Activated CD4-positive, CD25-positive, alpha-beta regulatory T cell (primary cell): ENCODE measurements at regions not wholly inside any gene's neighbourhood (a gene's known extent, or its start where the extent isn't known, plus 50 kb on each side); places are given as distances from the start of the nearest gene placed in this dataset.

Experiments
- DNase-seq, 4 experiments: peaks; one replicate each; lab custom pipeline; 2025; lab: John Stamatoyannopoulos, UW

DNA sequence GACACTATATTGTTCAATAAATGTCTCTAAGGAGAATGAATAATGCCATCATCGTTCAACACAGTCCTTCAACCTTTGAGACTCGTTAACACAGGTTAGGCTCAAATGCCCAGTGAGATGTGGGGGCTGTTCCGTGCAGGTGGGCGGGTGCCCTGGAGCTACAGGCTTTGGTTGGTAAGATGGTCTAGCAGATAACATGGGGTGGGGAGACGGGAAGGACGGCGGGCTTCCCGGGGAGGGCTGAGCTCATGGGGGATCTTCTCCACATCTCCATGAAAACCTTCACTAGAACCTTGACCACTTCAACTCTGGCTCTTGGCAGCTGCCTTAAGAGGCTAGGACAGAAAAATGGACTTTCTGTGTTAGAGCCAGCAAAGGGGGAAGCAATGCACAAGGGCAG is 134.1 kb upstream of the TCERG1L start:
- DNase-seq: no peak

GRCh38 chr10:131446171-131446570 is 134.7 kb upstream of the TCERG1L start:
- DNase-seq: no peak

DNA sequence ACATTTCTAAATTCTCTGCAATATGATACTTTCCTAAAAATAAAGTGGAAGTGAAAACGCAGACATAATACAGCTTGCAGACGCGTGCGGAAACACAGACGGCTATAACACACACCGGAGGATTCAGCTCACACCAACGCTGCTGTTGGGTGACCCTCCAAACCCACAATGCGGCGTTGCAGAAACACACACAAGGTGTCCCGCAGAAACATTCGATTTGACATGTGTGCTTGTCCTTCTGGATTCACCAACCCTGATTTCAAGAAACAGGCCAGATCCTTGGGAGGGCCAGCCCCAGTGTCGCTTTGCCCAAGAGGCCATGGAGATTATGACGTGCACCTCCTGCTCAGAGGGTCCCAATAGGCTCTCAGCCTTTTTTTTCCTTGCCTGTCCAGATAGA is 136.7 kb upstream of the TCERG1L start:
- DNase-seq: no peak

DNA sequence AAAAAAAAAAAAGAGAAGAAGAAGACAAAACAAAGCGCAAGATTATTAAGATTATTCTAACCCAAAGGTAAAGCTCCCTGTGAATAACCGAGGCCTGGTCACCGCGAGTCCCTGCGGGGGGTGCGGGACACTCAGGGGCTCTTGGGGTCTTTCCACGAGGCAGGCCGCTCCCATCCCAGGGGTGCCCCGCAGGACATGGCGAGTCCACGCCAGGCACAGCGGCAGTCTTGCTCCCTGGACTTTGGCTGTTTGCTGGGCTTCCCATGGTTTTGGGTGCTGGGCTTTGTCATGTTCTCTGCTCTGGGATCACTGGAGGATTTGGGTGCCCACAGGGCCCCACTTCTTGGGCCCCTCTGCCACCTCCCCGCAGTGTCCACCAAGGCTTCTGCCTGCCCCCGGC is 137.4 kb upstream of the TCERG1L start:
- no peak for DNase-seq

- DNase-seq: no peak
Measured at GRCh38 chr10:131450216-131450765, 138.8 kb upstream of the TCERG1L start.

GRCh38 chr10:131451407-131452015 is 140.0 kb upstream of the TCERG1L start:
- no peak for DNase-seq

DNA sequence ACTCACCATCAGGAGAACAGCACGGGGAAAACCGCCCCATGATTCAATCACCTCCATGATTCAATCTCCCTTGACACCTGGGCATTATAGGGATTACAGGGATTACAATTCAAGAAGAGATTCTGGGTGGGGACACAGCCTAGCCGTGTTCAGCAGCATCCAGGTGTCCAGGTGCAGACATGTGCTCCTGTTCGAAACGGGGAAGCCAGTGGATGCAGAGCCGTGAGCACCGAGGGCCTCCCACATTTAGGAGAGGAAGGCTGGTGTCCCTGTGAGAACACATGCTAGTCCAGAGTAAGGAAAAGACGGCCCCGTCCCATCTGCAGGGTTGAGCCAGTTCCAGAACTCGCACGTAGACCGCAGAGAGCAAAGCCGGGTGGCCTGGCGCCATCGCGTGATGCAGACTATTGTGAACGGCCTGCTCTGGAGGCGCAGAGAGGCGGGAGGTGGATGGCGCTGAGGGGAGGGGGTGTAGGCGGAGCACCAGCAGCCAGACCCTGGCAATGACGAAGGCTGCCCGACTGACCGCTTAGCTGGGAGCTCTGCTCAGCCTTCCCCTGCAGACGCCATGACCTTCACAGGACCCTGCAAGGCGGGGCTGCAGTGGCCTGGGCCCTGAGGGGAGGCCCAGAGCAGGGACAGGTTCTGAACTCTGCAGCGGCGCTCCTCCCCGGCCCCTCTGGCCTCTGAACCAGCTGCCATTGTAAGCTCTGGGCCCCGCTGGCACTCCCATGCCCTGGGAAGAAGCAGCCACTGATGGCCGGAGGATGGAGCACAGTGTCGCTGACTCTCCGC is 141.6 kb upstream of the TCERG1L start:
- DNase-seq: no peak

DNA sequence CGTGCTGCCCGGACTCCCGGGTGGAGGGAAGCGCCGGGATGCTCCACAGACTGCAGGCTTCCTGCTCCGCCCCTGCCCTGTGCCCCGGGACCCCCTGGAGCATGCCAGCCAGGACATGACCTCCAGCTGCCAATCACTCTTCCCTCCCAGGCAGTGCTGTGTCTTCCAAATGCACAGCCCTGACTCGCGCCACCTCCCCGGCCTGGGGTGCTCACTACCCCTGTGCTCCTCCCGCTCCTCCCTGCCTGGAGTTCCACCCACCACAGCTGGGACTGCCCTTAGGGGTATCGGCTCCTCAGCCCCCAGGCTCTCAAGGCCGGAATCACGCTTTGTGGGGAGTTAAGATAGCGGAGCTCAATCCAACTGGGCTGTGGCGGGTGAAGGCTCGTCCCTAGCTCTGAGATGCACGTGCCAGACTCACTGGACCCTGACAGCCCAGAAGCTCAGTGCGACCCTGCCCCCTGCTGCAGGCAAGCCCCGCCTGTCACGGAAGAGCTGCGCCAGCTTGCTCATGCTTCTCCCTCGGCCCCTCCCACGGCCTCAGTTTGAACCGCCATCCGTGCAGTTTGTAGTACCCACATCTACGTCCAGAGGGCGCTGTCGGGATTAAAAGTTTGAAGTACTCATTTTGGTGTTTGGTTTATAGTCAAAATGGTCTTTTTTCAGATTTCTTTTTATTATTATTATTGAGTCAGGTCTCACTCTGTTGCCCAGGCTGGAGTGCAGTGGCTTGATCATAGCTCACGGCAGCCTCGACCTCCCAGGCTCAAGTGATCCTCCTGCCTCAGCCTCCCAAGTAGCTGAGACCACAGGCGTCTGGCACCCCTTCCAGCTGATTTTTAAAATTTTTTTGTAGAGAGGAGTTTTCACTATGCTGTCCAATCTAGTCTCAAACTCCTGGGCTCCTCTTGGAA is 142.5 kb upstream of the TCERG1L start:
- peak in 2 of 4 experiments; percentile 25 to 47 for DNase-seq

DNA sequence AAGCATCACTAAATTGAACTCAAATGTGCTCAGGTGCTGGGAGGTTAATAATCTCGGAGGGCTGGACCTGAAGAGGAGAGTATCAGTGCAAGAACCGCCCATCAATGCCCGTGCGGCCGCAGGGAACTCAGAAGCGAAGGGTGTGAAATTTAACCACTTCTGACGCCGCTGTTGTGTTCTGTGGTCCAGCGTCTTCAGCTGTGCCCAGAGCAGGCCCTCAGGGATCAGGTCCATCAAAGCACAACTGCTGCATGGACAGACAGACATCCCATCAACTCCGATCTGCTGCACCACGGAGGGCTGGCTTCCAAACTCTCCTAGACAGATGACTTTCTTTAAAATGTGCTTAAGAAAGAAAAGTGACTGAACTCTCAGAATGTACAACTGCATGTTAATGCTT is 144.9 kb upstream of the TCERG1L start:
- no peak for DNase-seq

DNA sequence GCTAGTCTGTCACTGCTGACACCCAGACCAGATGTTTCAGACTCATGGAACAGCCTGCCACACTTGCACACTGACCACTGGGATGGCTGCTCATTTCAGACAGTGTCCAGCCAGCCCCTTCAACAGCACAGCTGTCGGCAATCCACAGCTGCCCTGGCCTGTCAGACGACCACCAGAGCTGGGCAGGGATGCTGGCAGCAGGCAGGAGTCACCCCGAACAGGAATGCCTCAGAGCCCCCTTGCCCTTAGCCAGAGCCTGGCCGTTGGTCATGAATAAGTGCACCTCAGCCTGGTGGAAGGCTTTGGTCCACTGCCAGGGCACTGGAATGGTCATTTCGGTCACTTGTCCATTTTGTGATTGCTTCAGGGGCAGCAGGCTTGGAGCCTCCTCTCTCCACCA is 149.6 kb upstream of the TCERG1L start:
- no peak for DNase-seq

GRCh38 chr10:131464789-131465188 is 153.3 kb upstream of the TCERG1L start:
- DNase-seq: no peak

DNA sequence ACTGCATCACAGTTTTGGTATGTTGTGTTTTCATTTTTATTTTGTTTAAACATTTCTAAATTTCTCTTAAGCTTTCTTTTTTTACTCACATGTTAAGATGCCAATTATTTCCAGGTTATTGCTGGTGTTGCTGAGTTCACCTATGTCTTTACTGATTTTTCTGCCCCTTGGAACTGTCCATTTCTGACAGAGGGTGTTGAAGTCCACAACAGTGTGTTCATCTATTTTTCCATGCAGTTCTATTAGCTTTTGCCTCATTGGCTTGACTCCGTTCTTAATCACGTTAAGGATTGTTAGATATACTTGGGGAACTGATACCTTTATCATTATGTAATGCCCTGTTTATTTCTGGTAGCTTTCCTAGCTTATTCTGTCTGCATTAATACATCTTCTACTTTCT is 158.0 kb upstream of the TCERG1L start:
- DNase-seq: no peak

- no peak for DNase-seq
Measured at GRCh38 chr10:131473645-131474044, 162.1 kb upstream of the TCERG1L start.

DNA sequence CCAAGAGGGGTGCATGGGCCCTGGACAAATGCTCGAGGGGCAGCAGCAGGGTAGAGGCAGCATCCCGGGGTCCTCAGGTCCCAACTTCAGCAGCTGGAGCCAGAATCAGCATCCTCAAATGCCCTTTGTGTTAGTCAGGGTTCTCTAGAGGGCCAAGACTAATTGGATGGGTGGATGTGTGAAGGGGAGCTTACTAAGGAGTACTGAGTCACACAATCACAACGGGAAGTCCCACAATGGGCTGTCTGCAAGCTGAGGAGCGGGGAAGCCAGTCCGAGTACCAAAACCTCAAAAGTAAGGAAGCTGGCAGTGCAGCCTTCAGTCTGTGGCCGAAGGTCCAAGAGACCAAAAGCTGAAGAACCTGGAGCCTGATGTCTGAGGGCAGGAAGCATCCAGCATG is 162.9 kb upstream of the TCERG1L start:
- DNase-seq: no peak

DNA sequence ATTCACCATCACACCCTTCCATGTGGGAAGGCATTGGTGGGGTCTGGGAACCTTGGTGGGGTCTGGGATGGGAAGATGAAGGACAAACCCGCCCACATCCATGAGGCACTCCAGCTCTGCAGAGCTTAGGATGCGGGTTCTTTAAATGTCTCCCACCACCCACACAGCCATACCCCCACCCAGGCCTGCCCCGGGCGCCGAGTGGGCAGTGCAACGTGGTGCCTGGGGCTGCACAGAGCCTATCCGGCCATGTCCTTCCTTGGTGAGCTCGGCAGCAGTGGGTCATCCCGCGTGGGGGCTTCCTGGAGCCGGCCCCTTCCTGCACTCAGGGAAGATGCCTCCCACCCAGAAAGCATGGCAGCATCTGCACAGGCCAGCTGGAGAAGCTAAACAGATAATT is 163.5 kb upstream of the TCERG1L start:
- no peak for DNase-seq

GRCh38 chr10:131475803-131476202 is 164.3 kb upstream of the TCERG1L start:
- DNase-seq: no peak

- no peak for DNase-seq
Measured at GRCh38 chr10:131477457-131478121, 166.1 kb upstream of the TCERG1L start.

DNA sequence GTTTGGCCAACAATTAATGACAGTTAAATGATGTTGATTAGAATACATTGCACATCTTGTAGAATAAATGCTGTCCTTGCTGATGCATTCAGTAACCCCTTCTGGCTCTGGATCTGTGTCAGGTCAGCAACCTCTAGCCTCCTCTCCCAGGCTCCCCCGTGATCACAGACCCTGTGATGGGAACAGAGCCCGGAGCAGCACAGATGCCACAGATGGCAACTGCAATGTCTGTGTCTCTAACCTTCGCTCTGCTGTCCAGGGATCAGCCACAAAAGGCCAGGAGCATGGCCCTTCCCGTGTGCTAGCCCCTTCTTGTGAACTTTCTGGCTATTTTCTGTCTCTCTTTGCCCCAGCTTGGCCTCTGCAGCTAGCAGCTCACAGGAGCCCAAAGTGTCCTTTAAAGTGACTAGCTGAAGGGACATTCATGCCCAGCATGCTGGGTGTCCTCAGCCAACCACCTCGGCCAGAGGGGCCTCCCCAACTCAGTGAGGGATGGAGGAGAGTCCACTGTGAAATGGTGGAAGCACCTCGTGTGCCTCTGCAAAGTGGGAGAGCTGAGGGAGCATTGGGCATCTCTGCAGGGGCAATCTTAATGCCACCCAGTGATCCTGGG is 167.0 kb upstream of the TCERG1L start:
- DNase-seq: no peak

GRCh38 chr10:131480066-131480465 is 168.5 kb upstream of the TCERG1L start:
- no peak for DNase-seq

GRCh38 chr10:131480861-131481260 is 169.3 kb upstream of the TCERG1L start:
- no peak for DNase-seq

DNA sequence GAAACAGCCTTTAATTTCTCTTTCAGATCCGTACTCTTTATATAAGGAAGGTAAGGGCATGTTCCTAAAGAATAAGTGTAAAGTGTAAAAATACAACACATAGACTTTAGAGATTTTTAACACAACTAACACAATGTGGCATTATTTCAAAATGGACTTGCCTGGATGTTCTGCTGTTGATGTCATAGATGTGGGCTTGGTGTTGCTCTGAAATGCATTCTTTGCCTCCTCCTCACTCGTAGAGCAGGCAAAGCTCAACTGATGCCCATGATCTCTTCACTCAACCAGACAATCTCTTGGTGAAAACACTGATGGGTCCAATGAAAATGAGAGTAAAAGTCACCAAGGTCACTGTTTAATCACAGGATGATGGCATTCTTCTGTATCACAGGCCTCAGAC is 174.2 kb upstream of the TCERG1L start:
- no peak for DNase-seq
